ENCODE measurements at regions not wholly inside any gene's neighbourhood (a gene's known extent, or its start where the extent isn't known, plus 50 kb on each side); places are given as distances from the start of the nearest gene placed in this dataset.

GRCh38 chr6:164168595-164168994 lies 754.1 kb downstream of the QKI start (continued):
- TF ChIP-seq SATB2 (CRISPR knock-in tag; IDR thresholded peaks at IDR 0.05), result no peak
- TF ChIP-seq GATAD1 (CRISPR knock-in tag; IDR thresholded peaks at IDR 0.05), result no peak
- no peak for TF ChIP-seq CHCHD3 (CRISPR knock-in tag; IDR thresholded peaks at IDR 0.05)
- no peak for TF ChIP-seq NFYC (CRISPR knock-in tag; IDR thresholded peaks at IDR 0.05)
- no peak for TF ChIP-seq ZNF567 (CRISPR knock-in tag; IDR thresholded peaks at IDR 0.05; ENCODE audit: borderline replicate concordance)
- TF ChIP-seq ZNF335 (CRISPR knock-in tag; IDR thresholded peaks at IDR 0.05), result no peak
- no peak for TF ChIP-seq ZNF34 (CRISPR knock-in tag; IDR thresholded peaks at IDR 0.05; ENCODE audit: borderline replicate concordance)
- no peak for TF ChIP-seq FIP1L1 (IDR thresholded peaks at IDR 0.05; ENCODE audit: borderline replicate concordance, insufficient read depth, low read depth, low read length)
- TF ChIP-seq IKZF4 (CRISPR knock-in tag; IDR thresholded peaks at IDR 0.05; ENCODE audit: borderline replicate concordance, low read depth, not compliant biosample characterization), result no peak
- no peak for TF ChIP-seq ZNF20 (CRISPR knock-in tag; IDR thresholded peaks at IDR 0.05)
- no peak for TF ChIP-seq HNRNPH1 (optimal IDR thresholded peaks at IDR 0.05; ENCODE audit: low read depth, low read length)
- no peak for TF ChIP-seq MAZ (IDR thresholded peaks at IDR 0.05; ENCODE audit: borderline replicate concordance, low read depth, low read length)
- TF ChIP-seq MAZ (CRISPR knock-in tag; IDR thresholded peaks at IDR 0.05; ENCODE audit: low read depth), result no peak
- no peak for TF ChIP-seq JUNB (CRISPR knock-in tag; IDR thresholded peaks at IDR 0.05; ENCODE audit: borderline replicate concordance)
- TF ChIP-seq POGZ (CRISPR knock-in tag; IDR thresholded peaks at IDR 0.05), result no peak

DNA sequence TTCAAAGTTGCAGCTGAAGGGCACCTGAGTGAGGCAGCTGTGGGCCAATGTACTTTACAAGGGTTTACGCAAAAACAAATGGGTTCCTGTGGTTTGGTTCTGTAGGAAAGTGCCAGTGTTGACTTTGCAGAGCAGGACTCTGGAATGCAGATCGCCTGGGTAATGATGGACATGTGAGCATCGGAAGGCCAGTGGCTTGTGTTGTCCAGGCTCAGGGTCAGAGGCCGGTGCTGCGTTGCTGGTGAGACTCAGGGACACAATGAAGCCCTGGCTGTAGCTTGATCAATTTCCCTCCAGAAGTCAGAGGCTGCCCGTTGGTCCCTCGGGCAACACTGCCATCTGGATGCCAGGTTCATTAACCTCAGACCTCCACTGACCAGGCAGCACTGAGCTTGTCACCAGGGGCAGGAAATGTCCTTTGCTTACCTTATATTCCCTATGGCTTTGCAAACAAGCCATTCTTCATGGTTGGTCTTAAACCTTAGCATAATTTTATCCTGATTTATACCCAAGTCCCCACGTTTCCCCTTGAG lies 753.4 kb downstream of the QKI start:
- no peaks in the 10 kb centered on the region for H4K20me1 ChIP-seq (ENCODE audit: insufficient read depth, low read length)
- H3K9ac ChIP-seq (ENCODE audit: insufficient read depth, low read depth, low read length), result no peak overlapping the region
- DNase-seq (ENCODE audit: low spot score) (no peak), ATAC-seq (peak; percentile 51; the same call in 2 of the 3 replicates), FAIRE-seq (no peak)
- H3K4me2 ChIP-seq (ENCODE audit: low read depth, low read length), result no peak overlapping the region
- no peak overlapping the region for H2AFZ ChIP-seq (ENCODE audit: low read length)
- no peaks in the 10 kb centered on the region for H3K4me1 ChIP-seq (ENCODE audit: insufficient read depth, low read length)
- H3K27ac ChIP-seq (ENCODE audit: extremely low read length, insufficient read depth, low read length), result no peak overlapping the region
- intact Hi-C loops (cut with micrococcal nuclease; ENCODE audit: unreplicated experiment) (no loop called here), in situ Hi-C loops (cut with HindIII; ENCODE audit: extremely low pct_ligation_motif_present, low pct_unique_long_range_greater_than_20kb) (no loop called here)
- TF ChIP-seq ZFP82 (CRISPR knock-in tag; IDR thresholded peaks at IDR 0.05; ENCODE audit: borderline replicate concordance), result no peak
- no peak for TF ChIP-seq HBP1 (CRISPR knock-in tag; IDR thresholded peaks at IDR 0.05; ENCODE audit: low read depth)
- no peaks in the 10 kb centered on the region for H3K9me3 ChIP-seq (ENCODE audit: low read length)
- H3K27me3 ChIP-seq (ENCODE audit: control insufficient read depth in 1 of 2, insufficient read depth in 2 of 2, low read length in 2 of 2), result no peaks in the 10 kb centered on the region; a peak in 1 of 5 replicates
- ChIA-PET CTCF (ENCODE audit: low intra/inter-chr PET ratio, low total read pairs) (no interaction called here), POLR2A (no interaction called here)
- no peaks in the 10 kb centered on the region for H3K36me3 ChIP-seq (replicated peaks in 1 of 2; ENCODE audit: control insufficient read depth in 1 of 2, insufficient read depth in 2 of 2, low read length in 2 of 2)
- WGBS (ENCODE audit: low lambda C conversion rate), result 8% methylated on average over 4 of the region's 8 CpGs
- BruUV-seq (replicated peaks), result no TSS peak
- no peaks in the 10 kb centered on the region for H3K79me2 ChIP-seq (ENCODE audit: insufficient read depth, low read length)
- H3K4me3 ChIP-seq (replicated peaks in 1 of 3; ENCODE audit: insufficient read depth in 1 of 3, low read depth in 2 of 3, low read length in 3 of 3), result no peak overlapping the region

Data from HepG2 (cell line).